Breast epithelium (tissue), 3 donors: ENCODE measurements at regions not wholly inside any gene's neighbourhood (a gene's known extent, or its start where the extent isn't known, plus 50 kb on each side); places are given as distances from the start of the nearest gene placed in this dataset.

Experiments
- POLR2A ChIP-seq: fragments of 450-650 bp; IDR thresholded peaks from one replicate; pipeline ENCODE4 v1.6.1; 2016; ENCODE audit warnings: antibody characterized with exemption, mild to moderate bottlenecking, moderate library complexity
- POLR2AphosphoS5 ChIP-seq, 3 donors: sonication (generic); formaldehyde crosslinking; IDR thresholded peaks; one replicate each; pipeline ENCODE4 v1.6.1; 2017; ENCODE audit warnings: antibody characterized with exemption in 3 of 3
- TF ChIP-seq, protein P1 (sequence below), 3 donors: fragments of 450-650 bp; IDR thresholded peaks; one replicate each; pipeline ENCODE4 v1.5.1; 2016 to 2017; ENCODE audit warnings: antibody characterized with exemption in 3 of 3, mild to moderate bottlenecking in 3 of 3, moderate library complexity in 3 of 3

DNA sequence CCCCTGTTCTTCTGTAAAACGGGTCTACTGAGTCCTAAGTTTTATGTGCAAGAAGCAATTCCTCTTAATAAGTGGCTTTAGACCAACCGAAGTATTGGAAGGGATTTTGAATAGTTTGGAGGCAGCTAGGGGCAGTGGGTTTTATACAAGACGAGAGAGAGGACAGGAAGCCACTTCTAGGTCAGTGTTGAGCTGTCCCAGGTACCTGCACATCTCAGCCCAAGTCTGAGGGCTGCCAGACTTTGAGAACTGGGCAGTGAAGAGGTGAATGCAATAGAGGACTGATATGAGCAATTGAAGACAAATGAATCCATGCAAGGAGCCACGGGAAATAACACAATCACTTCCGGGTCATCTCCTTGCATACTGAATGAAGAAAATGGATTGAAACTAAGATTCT lies 273.5 kb downstream of the KLF6 start:
- no peak for TF ChIP-seq POLR2A
- TF ChIP-seq, protein P1, sequence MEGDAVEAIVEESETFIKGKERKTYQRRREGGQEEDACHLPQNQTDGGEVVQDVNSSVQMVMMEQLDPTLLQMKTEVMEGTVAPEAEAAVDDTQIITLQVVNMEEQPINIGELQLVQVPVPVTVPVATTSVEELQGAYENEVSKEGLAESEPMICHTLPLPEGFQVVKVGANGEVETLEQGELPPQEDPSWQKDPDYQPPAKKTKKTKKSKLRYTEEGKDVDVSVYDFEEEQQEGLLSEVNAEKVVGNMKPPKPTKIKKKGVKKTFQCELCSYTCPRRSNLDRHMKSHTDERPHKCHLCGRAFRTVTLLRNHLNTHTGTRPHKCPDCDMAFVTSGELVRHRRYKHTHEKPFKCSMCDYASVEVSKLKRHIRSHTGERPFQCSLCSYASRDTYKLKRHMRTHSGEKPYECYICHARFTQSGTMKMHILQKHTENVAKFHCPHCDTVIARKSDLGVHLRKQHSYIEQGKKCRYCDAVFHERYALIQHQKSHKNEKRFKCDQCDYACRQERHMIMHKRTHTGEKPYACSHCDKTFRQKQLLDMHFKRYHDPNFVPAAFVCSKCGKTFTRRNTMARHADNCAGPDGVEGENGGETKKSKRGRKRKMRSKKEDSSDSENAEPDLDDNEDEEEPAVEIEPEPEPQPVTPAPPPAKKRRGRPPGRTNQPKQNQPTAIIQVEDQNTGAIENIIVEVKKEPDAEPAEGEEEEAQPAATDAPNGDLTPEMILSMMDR (IDR thresholded peaks at IDR 0.05) = no peak
- TF ChIP-seq POLR2AphosphoS5 (IDR thresholded peaks at IDR 0.05) = no peak
